ENCODE measurements at regions not wholly inside any gene's neighbourhood (a gene's known extent, or its start where the extent isn't known, plus 50 kb on each side); places are given as distances from the start of the nearest gene placed in this dataset.

DNA sequence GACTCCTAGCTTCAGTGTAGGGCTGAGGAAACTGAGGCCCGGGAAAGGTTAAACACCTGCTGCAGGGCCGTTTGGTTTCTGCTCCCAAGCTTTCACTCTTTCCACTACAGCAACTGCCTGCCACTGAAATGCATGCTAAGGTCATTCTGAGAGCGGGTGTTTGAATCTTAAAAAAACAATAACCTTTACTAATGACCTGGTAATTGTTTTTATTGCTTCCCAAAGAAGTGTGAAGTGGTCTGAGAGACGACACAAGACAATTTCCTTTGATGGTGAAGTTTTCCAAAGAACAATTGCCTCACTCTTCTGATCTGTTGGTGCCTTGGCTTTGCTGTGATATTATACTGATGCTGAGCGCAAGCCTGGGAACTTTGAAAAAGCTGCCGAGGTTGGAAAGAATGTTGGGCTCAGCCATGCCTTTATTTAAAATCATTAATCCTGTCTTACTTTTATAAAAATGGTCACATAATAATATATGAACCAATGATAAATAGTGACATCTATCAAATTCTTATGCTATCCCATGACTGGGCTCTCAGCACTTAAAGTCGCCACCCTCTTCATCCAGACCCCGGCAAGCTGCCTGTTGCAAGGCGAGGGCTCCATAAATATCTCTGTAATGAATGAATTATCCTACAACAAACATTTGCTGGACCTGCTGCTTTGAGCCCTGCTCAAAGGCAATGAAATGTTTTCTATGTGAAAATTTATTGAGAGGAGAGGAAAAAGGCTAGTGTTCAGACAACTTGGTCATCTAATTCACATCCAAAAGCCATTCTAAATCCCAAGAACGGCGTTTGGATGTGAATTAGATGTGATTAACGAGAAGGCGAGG, 67.8 kb upstream of the SOD3 start:
- Histone ChIP-seq H3K4me3 (no peak overlapping the region), H3K36me3 (no peaks in the 10 kb centered on the region), H3K27ac (no peak overlapping the region), H3K9me3 (no peaks in the 10 kb centered on the region), H3K4me1 (peaks cover 0 to 12% (median 0%) of the 10 kb centered on the region in 4 donors), H3K27me3 (no peaks in the 10 kb centered on the region)
- 52 to 61% (median 56%) methylated on average over 13 of the region's 13 CpGs for WGBS, 5 donors
- intact Hi-C loops (cut with DNase I; ENCODE audit: low total_unique reads): no loop called here
- DNase-seq: no peak
- TF ChIP-seq, protein P1, sequence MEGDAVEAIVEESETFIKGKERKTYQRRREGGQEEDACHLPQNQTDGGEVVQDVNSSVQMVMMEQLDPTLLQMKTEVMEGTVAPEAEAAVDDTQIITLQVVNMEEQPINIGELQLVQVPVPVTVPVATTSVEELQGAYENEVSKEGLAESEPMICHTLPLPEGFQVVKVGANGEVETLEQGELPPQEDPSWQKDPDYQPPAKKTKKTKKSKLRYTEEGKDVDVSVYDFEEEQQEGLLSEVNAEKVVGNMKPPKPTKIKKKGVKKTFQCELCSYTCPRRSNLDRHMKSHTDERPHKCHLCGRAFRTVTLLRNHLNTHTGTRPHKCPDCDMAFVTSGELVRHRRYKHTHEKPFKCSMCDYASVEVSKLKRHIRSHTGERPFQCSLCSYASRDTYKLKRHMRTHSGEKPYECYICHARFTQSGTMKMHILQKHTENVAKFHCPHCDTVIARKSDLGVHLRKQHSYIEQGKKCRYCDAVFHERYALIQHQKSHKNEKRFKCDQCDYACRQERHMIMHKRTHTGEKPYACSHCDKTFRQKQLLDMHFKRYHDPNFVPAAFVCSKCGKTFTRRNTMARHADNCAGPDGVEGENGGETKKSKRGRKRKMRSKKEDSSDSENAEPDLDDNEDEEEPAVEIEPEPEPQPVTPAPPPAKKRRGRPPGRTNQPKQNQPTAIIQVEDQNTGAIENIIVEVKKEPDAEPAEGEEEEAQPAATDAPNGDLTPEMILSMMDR (IDR thresholded peaks at IDR 0.05): no peak
- TF ChIP-seq EP300 (IDR thresholded peaks at IDR 0.05) (no peak), POLR2A (IDR thresholded peaks at IDR 0.05) (no peak), POLR2AphosphoS5 (IDR thresholded peaks at IDR 0.05) (no peak)

DNA sequence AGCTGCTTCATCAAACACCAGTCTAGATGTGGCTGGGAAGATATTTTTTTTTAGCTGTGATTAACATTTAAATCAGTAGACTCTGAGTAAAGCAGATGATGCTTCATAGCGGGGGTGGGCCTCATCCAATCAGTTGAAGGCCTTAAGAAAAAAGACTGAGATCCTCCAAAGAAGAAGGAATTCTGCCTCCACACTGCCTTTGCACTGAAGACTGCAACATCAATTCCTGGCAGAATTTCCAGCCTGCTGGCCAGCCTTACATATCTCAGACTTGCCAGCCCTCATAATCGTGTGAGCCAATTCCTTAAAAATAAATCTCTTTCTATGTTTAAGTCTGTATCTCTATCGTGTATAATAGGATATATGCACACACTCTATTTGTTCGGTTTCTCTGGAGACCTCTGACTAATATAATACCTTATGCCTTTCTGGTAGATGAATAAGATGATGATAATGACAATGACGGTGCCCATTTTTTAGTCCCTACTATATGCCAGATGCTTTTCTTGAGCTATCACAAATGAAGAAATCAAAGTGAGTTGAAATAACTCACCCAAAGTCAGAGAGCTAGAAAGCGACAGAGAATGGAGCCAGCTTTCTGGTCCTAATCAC, 66.1 kb upstream of the SOD3 start:
- no peak for DNase-seq
- Histone ChIP-seq H3K36me3 (no peaks in the 10 kb centered on the region), H3K4me3 (no peak overlapping the region), H3K4me1 (peaks cover 0 to 14% (median 0%) of the 10 kb centered on the region in 4 donors), H3K27me3 (no peaks in the 10 kb centered on the region), H3K27ac (peak overlapping the region in 1 of 5 donors; percentile 12), H3K9me3 (no peaks in the 10 kb centered on the region)
- intact Hi-C loops (cut with DNase I; ENCODE audit: low total_unique reads): no loop called here
- no peak for TF ChIP-seq POLR2A (IDR thresholded peaks at IDR 0.05)
- TF ChIP-seq, protein P1 (IDR thresholded peaks at IDR 0.05): no peak
- TF ChIP-seq POLR2AphosphoS5 (IDR thresholded peaks at IDR 0.05): no peak
- TF ChIP-seq EP300 (IDR thresholded peaks at IDR 0.05): no peak
- 65 to 83% (median 74%) methylated on average over 6 of the region's 6 CpGs for WGBS, 5 donors

DNA sequence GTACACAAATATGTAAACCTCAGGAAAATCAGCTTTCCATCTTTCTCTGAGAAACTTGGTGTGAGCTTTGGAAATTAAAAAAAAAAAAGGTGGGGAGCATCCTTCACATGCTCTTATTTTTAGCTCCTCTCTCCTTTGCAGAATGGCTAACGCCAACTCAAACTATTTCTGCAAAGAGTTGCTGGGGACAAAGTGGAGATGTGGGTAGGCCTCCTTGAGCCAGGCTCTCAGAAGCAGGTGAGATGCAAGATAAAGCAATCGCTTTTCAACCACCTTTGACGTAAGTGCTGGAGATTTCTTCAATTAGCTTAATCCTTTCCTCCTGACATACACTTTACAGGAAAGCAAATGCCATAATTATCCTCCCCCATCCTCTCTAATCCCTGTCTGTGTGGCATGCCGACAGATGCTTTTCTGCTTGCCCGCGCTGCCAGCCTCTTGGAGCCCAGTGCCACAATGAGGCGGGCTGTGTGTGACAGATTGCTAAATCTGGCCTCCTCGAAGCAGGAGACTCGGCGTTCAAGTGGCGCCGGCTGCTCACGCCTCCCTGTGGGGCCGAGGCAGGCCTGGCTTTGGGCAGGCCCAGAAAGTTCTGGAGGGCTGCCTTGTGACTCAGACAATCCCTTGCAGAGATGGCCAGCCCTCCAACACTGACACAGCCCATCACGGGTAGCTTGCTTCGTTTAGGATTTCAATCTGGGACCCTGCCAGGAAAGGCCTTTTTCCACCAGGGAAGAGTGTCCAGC, 64.9 kb upstream of the SOD3 start:
- H3K27ac ChIP-seq: peak overlapping the region in 2 of 5 donors; percentile 28 to 53
- peaks cover 0 to 24% (median 0%) of the 10 kb centered on the region in 4 donors for H3K4me1 ChIP-seq
- DNase-seq: peak in 1 of 2 donors; percentile 29
- H3K9me3 ChIP-seq: no peaks in the 10 kb centered on the region
- no peaks in the 10 kb centered on the region for H3K27me3 ChIP-seq
- TF ChIP-seq, protein P1 (IDR thresholded peaks at IDR 0.05): no peak
- TF ChIP-seq POLR2AphosphoS5 (IDR thresholded peaks at IDR 0.05): peak in 1 of 3 donors; percentile 12
- no peak overlapping the region for H3K4me3 ChIP-seq
- 77 to 91% (median 83%) methylated on average over 16 of the region's 16 CpGs for WGBS, 5 donors
- no peaks in the 10 kb centered on the region for H3K36me3 ChIP-seq
- intact Hi-C loops (cut with DNase I; ENCODE audit: low total_unique reads): no loop called here

DNA sequence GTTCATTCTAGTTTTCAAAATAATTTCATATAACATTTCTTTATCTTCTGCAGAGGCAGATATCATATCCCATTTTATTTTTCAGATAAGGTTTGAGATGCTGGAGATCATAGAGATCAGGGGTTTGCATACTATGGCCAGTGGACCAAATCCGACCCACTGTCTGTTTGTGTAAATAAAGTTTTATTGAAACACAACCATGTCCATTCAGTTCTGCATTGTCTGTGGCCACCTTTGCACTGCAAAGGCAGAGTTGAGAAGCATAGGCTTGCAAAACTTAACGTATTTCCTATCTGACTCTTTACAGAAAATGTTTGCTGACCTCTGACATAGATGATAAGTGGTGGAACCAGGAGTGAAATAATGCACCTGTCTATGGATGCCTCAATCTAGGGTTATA, 63.9 kb upstream of the SOD3 start:
- 40 to 67% (median 51%) methylated on average over 2 of the region's 2 CpGs for WGBS, 5 donors
- Histone ChIP-seq H3K36me3 (no peaks in the 10 kb centered on the region), H3K27me3 (no peaks in the 10 kb centered on the region), H3K27ac (no peak overlapping the region), H3K9me3 (no peaks in the 10 kb centered on the region), H3K4me3 (no peak overlapping the region), H3K4me1 (peaks cover 0 to 24% (median 0%) of the 10 kb centered on the region in 4 donors)
- no peak for TF ChIP-seq EP300 (IDR thresholded peaks at IDR 0.05)
- TF ChIP-seq, protein P1 (IDR thresholded peaks at IDR 0.05): no peak
- TF ChIP-seq POLR2A (IDR thresholded peaks at IDR 0.05): no peak
- no peak for TF ChIP-seq POLR2AphosphoS5 (IDR thresholded peaks at IDR 0.05)
- intact Hi-C loops (cut with DNase I; ENCODE audit: low total_unique reads): no loop called here
- no peak for DNase-seq
